GM06990 (cell line): ENCODE measurements at regions not wholly inside any gene's neighbourhood (a gene's known extent, or its start where the extent isn't known, plus 50 kb on each side); places are given as distances from the start of the nearest gene placed in this dataset.
"Not testable (repeated sequence)": the region's sequence is repeated elsewhere in the genome, so short reads cannot be mapped to it uniquely, and the experiment has no call there.

Experiments
- DNase-seq: peaks from one replicate; pipeline ENCODE4 v3.0.0-alpha.2; 2011; ENCODE audit not compliant: insufficient read length; ENCODE audit errors: extremely low read depth
- H3K27me3 ChIP-seq: replicated peaks from 2 replicates; pipeline ENCODE4 v1.6.0; 2011; ENCODE audit warnings: low read length; ENCODE audit not compliant: control insufficient read depth, insufficient read depth
- H3K36me3 ChIP-seq: 2 replicates; pipeline ENCODE4 v1.5.1; 2011; ENCODE audit warnings: low read length; ENCODE audit not compliant: control insufficient read depth, insufficient read depth
- H3K4me3 ChIP-seq: replicated peaks from 2 replicates; pipeline ENCODE4 v1.5.1; 2011; ENCODE audit warnings: low read depth, mild to moderate bottlenecking, control low read depth, low read length
- TF ChIP-seq, protein P1 (sequence below): IDR thresholded peaks from 2 replicates; pipeline ENCODE4 v1.5.1; 2011; ENCODE audit warnings: low read length, control low read depth, mild to moderate bottlenecking, inconsistent platforms; ENCODE audit not compliant: insufficient read depth, poor library complexity, severe bottlenecking

- TF ChIP-seq, protein P1, sequence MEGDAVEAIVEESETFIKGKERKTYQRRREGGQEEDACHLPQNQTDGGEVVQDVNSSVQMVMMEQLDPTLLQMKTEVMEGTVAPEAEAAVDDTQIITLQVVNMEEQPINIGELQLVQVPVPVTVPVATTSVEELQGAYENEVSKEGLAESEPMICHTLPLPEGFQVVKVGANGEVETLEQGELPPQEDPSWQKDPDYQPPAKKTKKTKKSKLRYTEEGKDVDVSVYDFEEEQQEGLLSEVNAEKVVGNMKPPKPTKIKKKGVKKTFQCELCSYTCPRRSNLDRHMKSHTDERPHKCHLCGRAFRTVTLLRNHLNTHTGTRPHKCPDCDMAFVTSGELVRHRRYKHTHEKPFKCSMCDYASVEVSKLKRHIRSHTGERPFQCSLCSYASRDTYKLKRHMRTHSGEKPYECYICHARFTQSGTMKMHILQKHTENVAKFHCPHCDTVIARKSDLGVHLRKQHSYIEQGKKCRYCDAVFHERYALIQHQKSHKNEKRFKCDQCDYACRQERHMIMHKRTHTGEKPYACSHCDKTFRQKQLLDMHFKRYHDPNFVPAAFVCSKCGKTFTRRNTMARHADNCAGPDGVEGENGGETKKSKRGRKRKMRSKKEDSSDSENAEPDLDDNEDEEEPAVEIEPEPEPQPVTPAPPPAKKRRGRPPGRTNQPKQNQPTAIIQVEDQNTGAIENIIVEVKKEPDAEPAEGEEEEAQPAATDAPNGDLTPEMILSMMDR = no peak
- DNase-seq = no peak
- H3K4me3 ChIP-seq = no peak overlapping the region
- no peaks in the 10 kb centered on the region for H3K27me3 ChIP-seq
- no peaks in the 10 kb centered on the region for H3K36me3 ChIP-seq
Observed at GRCh38 chr14:105909046-105909827, 382.9 kb downstream of the TMEM121 start.

DNA sequence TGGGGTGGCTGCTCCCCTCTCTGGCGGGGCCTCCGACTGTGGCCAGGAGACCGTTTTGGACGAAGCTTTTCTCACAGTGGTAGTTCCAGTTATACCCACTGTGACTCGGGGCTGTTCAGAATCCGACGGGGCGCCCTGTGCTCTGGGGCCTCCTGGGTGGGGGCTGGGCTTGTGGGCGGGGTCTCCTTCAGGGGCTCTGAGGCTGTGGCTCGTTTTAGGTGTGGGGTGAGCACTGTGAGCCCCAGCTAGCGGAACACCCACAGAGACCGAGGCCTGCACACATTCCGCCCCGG, 383.4 kb downstream of the TMEM121 start:
- not testable (repeated sequence) for DNase-seq, H3K4me3 ChIP-seq, H3K27me3 ChIP-seq, H3K36me3 ChIP-seq

DNA sequence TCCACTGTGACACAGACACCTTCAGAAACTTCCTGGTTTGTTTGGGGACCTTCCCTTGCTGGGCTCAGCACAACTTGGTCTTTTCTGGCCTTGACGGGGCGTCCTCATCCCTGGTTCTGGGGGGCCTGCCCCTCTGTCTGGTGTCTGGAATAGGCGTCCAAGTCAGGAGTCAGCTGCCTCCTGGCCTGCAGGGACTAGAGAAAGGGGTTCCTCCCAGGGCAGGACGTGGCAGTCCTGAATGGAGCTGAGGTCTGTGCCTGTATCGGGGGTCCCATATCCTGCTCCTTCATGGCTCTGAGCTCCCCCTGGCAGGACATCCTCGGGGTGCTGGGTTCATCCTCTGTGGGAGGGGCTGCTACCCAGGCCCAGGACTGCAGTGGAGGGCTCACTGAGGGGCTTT, 384.0 kb downstream of the TMEM121 start:
- H3K4me3 ChIP-seq = no peak overlapping the region
- TF ChIP-seq, protein P1 = no peak
- DNase-seq = no peak
- H3K36me3 ChIP-seq = no peaks in the 10 kb centered on the region
- H3K27me3 ChIP-seq = no peaks in the 10 kb centered on the region

- no peaks in the 10 kb centered on the region for H3K36me3 ChIP-seq
- TF ChIP-seq, protein P1 = no peak
- no peak overlapping the region for H3K4me3 ChIP-seq
- no peak for DNase-seq
- H3K27me3 ChIP-seq = no peaks in the 10 kb centered on the region
Observed at GRCh38 chr14:105911006-105911847, 384.8 kb downstream of the TMEM121 start.

DNA sequence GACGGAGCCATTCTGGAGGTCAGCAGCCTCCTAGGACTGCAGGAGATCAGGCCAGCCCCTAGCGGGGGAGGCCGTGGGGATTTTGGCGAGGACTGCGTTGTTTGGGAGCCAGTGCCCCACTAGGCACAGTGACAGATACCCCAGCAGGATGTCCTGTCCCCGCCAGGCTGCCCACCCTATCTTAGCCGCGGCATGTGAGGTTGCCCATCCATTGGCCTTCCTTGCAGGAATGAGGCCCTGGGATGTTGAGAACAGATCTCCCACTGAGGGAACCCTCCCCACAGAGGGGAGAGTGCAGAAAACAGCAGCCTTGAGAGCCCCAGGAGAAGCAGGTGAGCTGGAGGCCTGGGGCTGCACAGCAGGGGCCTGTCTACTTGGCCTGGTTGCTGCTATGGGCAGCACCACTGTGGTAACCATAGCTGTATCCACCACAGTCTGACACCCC, 385.5 kb downstream of the TMEM121 start:
- not testable (repeated sequence) for H3K4me3 ChIP-seq, DNase-seq, H3K36me3 ChIP-seq, H3K27me3 ChIP-seq

DNA sequence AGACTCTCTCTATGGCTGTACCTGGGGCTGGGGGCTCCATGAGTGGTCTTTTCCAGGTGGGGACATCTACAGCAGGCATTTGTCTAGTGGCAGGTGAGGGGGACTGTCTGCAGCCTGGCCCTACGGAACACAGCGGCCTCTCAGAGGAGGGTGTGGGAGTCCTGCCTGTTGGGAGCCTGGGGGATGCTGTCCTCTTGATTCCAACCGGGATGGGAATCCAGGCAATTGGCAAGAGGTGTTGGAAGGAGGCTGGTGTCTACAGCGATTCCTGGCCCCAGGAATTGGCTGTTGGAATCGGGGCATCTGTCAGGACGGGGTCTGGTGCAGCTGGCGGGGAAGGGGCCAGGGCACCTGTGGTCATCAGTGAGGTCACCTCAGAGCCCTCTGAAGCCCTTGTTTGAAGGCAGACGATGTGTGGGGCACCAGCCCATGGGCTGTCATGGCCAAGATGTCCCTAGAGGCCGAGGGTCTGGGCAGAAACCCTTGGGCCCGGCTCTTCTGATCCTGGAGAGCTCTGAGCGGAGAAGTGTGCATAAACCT, 386.3 kb downstream of the TMEM121 start:
- TF ChIP-seq, protein P1 = no peak
- Histone ChIP-seq H3K27me3 (no peaks in the 10 kb centered on the region), H3K4me3 (no peak overlapping the region), H3K36me3 (no peaks in the 10 kb centered on the region)
- DNase-seq = no peak
